A549 (cell line): ENCODE measurements at regions not wholly inside any gene's neighbourhood (a gene's known extent, or its start where the extent isn't known, plus 50 kb on each side); places are given as distances from the start of the nearest gene placed in this dataset.

ENCODE experiments used
- CTCF ChIP-seq: fragments of >200 bp; sonication (Bioruptor Twin); formaldehyde crosslinking; IDR thresholded peaks from 3 replicates; pipeline ENCODE4 v1.5.1; 2016
- ESRRA ChIP-seq: fragments of 150-350 bp; IDR thresholded peaks from 2 replicates; pipeline ENCODE4 v1.6.1; 2014; ENCODE audit warnings: mild to moderate bottlenecking, low read length, borderline replicate concordance
- FOSB ChIP-seq: fragments of 250-450 bp; sonication (Bioruptor Pico); IDR thresholded peaks from 2 replicates; pipeline ENCODE4 v1.5.0; 2020; ENCODE audit warnings: mild to moderate bottlenecking, moderate library complexity
- HES2 ChIP-seq: fragments of >200 bp; sonication (Bioruptor Twin); formaldehyde crosslinking; IDR thresholded peaks from 2 replicates; pipeline ENCODE4 v1.6.1; 2016
- JUNB ChIP-seq: fragments of >200 bp; sonication (Bioruptor Twin); formaldehyde crosslinking; IDR thresholded peaks from 2 replicates; pipeline ENCODE4 v1.6.1; 2016
- MAX ChIP-seq: IDR thresholded peaks from 2 replicates; pipeline ENCODE4 v1.6.1; 2012
- NPAS2 ChIP-seq: fragments of 250-450 bp; sonication (Bioruptor Pico); IDR thresholded peaks from 2 replicates; pipeline ENCODE4 v1.8.0; 2022; ENCODE audit warnings: mild to moderate bottlenecking, moderate library complexity, borderline replicate concordance
- PHF8 ChIP-seq: fragments of 200-600 bp; sonication (generic); IDR thresholded peaks from 2 replicates; pipeline ENCODE4 v1.6.1; 2016; ENCODE audit warnings: low read depth, mild to moderate bottlenecking, antibody characterized with exemption, moderate library complexity, borderline replicate concordance
- POLR2A ChIP-seq: IDR thresholded peaks from 2 replicates; pipeline ENCODE4 v1.6.1; 2012; ENCODE audit warnings: mild to moderate bottlenecking, low read length
- RAD21 ChIP-seq, 2 experiments: fragments of >200 bp in 1 of 2; sonication (Bioruptor Twin) in 1 of 2; formaldehyde crosslinking in 1 of 2; IDR thresholded peaks in 1 of 2; conservative IDR thresholded peaks in 1 of 2; 2 replicates in 1 of 2; 3 replicates in 1 of 2; pipeline ENCODE4 v1.6.1; 2012 to 2018; ENCODE audit warnings: inconsistent platforms in 1 of 2
- ZC3H11A ChIP-seq: fragments of 450-650 bp; IDR thresholded peaks from 2 replicates; pipeline ENCODE4 v1.6.1; 2014; ENCODE audit warnings: antibody characterized with exemption, mild to moderate bottlenecking

- TF ChIP-seq ESRRA (no peak), NPAS2 (CRISPR knock-in tag) (no peak), POLR2A (no peak), CTCF (no peak), RAD21 (conservative IDR thresholded peaks at IDR 0.05 in 1 of 2, IDR thresholded peaks at IDR 0.05 in 1 of 2) (no peak), MAX (no peak), PHF8 (no peak), HES2 (no peak), ZC3H11A (no peak), JUNB (no peak), FOSB (CRISPR knock-in tag) (no peak)
Measured at GRCh38 chr7:98474558-98474957, 73.7 kb upstream of the BAIAP2L1 start.
